ENCODE measurements at regions not wholly inside any gene's neighbourhood (a gene's known extent, or its start where the extent isn't known, plus 50 kb on each side); places are given as distances from the start of the nearest gene placed in this dataset.
"Not testable (repeated sequence)": the region's sequence is repeated elsewhere in the genome, so short reads cannot be mapped to it uniquely, and the experiment has no call there.

- Histone ChIP-seq H3K27me3 (ENCODE audit: control insufficient read depth, insufficient read depth, low read length) (no peaks in the 10 kb centered on the region), H3K27ac (ENCODE audit: low read depth, low read length) (no peak overlapping the region)
- DNase-seq (ENCODE audit: low read depth in 4 of 6, low spot score in 6 of 6) = peak in 1 of 6 donors; percentile 37
These were observed 138.1 kb upstream of the JARID2 start for GRCh38 chr6:15107644-15108382.

DNA sequence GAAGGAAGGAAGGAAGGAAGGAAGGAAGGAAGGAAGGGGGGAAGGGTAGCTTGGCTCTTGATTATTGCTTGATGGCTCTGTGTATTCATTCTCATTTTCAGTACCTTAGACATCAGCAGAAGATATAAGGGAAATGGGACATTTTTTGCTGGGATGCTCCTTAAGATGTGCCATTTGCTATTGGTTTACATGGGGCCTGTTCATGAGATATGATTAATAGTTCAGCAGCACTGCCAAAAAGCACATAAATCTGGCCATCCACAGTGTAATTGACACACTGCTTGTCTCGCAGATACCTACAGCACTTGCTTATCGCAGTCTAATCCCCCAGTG is 137.5 kb upstream of the JARID2 start:
- Histone ChIP-seq H3K27ac (ENCODE audit: low read depth, low read length) (no peak overlapping the region), H3K4me3 (ENCODE audit: low read depth, low read length) (no peak overlapping the region), H3K36me3 (ENCODE audit: control insufficient read depth, insufficient read depth, low read length) (no peaks in the 10 kb centered on the region), H3K4me1 (ENCODE audit: control insufficient read depth, insufficient read depth, low read length) (no peaks in the 10 kb centered on the region), H3K9me3 (ENCODE audit: control insufficient read depth, insufficient read depth, low read length) (no peaks in the 10 kb centered on the region), H3K27me3 (ENCODE audit: control insufficient read depth, insufficient read depth, low read length) (no peaks in the 10 kb centered on the region)
- WGBS (ENCODE audit: insufficient coverage) = 95% methylated on average over 2 of the region's 2 CpGs
- DNase-seq (ENCODE audit: low read depth in 4 of 6, low spot score in 6 of 6) = peak in 1 of 6 donors; percentile 35

More at GRCh38 chr6:15107644-15108382, 138.1 kb upstream of the JARID2 start:
- H3K4me3 ChIP-seq (ENCODE audit: low read depth, low read length) = no peak overlapping the region
- H3K9me3 ChIP-seq (ENCODE audit: control insufficient read depth, insufficient read depth, low read length) = no peaks in the 10 kb centered on the region
- no peaks in the 10 kb centered on the region for H3K36me3 ChIP-seq (ENCODE audit: control insufficient read depth, insufficient read depth, low read length)
- no peaks in the 10 kb centered on the region for H3K4me1 ChIP-seq (ENCODE audit: control insufficient read depth, insufficient read depth, low read length)
- WGBS (ENCODE audit: insufficient coverage) = 100% methylated on average over 3 of the region's 9 CpGs

- H3K4me3 ChIP-seq (ENCODE audit: low read depth, low read length) = no peak overlapping the region
- no peak overlapping the region for H3K27ac ChIP-seq (ENCODE audit: low read depth, low read length)
- WGBS (ENCODE audit: insufficient coverage) = no CpG with 5 or more reads among the region's 12 CpGs
These were observed 136.4 kb upstream of the JARID2 start for GRCh38 chr6:15109338-15110090.

DNA sequence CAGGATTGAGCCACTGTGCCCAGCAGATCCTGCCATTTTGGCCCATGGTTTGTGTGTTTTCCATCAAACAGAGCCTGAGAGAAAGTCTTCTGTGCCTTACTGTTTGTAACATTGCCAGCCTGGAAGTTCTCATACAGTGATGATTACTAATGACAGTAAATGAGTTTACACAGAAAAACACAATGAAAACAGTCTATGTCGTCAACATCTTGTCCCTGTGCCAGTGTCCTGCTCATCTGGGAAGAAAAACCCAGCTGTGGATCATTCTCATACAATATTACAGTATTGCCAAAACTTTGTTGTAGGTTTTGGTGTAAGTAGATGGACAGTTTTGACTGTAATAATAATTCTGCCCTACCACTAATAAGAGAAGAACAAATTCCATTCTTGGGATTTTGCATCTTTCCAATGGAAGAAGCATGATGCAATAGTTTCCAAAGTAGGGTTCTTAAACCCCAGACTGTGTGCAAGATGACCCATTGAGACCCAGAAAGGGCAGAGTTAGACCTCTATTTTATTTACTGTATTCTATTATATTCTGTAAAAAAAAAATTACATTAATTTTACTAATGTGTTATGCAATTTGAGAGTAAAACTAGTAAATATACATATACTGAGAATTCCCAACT is 135.0 kb upstream of the JARID2 start:
- H3K4me3 ChIP-seq (ENCODE audit: low read depth, low read length) = no peak overlapping the region
- no peaks in the 10 kb centered on the region for H3K27me3 ChIP-seq (ENCODE audit: control insufficient read depth, insufficient read depth, low read length)
- H3K27ac ChIP-seq (ENCODE audit: low read depth, low read length) = no peak overlapping the region
- no peaks in the 10 kb centered on the region for H3K9me3 ChIP-seq (ENCODE audit: control insufficient read depth, insufficient read depth, low read length)
- no CpG with 5 or more reads among the region's 1 CpG for WGBS (ENCODE audit: insufficient coverage)
- H3K36me3 ChIP-seq (ENCODE audit: control insufficient read depth, insufficient read depth, low read length) = no peaks in the 10 kb centered on the region
- no peak for DNase-seq (ENCODE audit: low read depth in 4 of 6, low spot score in 6 of 6)
- no peaks in the 10 kb centered on the region for H3K4me1 ChIP-seq (ENCODE audit: control insufficient read depth, insufficient read depth, low read length)

More at GRCh38 chr6:15109338-15110090, 136.4 kb upstream of the JARID2 start:
- no peaks in the 10 kb centered on the region for H3K4me1 ChIP-seq (ENCODE audit: control insufficient read depth, insufficient read depth, low read length)
- H3K36me3 ChIP-seq (ENCODE audit: control insufficient read depth, insufficient read depth, low read length) = no peaks in the 10 kb centered on the region
- no peaks in the 10 kb centered on the region for H3K27me3 ChIP-seq (ENCODE audit: control insufficient read depth, insufficient read depth, low read length)
- peak in 1 of 6 donors; percentile 74 for DNase-seq (ENCODE audit: low read depth in 4 of 6, low spot score in 6 of 6)
- no peaks in the 10 kb centered on the region for H3K9me3 ChIP-seq (ENCODE audit: control insufficient read depth, insufficient read depth, low read length)

DNA sequence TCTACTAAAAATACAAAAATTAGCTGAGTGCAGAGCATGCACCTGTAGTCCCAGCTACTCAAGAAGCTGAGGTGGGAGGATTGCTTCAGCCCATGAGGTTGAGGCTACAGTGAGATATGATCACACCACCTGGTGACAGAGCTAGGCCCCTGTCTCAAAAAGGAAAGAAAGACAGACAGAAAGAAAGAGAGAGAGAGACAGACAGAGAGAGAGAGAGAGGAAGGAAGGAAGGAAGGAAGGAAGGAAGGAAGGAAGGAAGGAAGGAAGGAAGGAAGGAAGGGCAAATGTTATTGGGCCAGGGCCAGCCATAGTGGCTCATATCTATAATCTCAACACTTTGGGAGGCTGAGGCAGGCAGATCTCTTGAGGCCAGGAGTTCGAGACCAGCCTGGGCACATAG is 134.3 kb upstream of the JARID2 start:
- H3K9me3 ChIP-seq (ENCODE audit: control insufficient read depth, insufficient read depth, low read length); H3K36me3 ChIP-seq (ENCODE audit: control insufficient read depth, insufficient read depth, low read length); DNase-seq (ENCODE audit: low read depth in 4 of 6, low spot score in 6 of 6); H3K4me3 ChIP-seq (ENCODE audit: low read depth, low read length); H3K27me3 ChIP-seq (ENCODE audit: control insufficient read depth, insufficient read depth, low read length); H3K4me1 ChIP-seq (ENCODE audit: control insufficient read depth, insufficient read depth, low read length); H3K27ac ChIP-seq (ENCODE audit: low read depth, low read length): not testable (repeated sequence)
- WGBS (ENCODE audit: insufficient coverage) = no CpG with 5 or more reads among the region's 1 CpG

GRCh38 chr6:15113587-15113986 is 132.3 kb upstream of the JARID2 start:
- no peaks in the 10 kb centered on the region for H3K36me3 ChIP-seq (ENCODE audit: control insufficient read depth, insufficient read depth, low read length)
- no peaks in the 10 kb centered on the region for H3K9me3 ChIP-seq (ENCODE audit: control insufficient read depth, insufficient read depth, low read length)
- H3K4me1 ChIP-seq (ENCODE audit: control insufficient read depth, insufficient read depth, low read length) = no peaks in the 10 kb centered on the region
- WGBS (ENCODE audit: insufficient coverage) = no CpG with 5 or more reads among the region's 1 CpG
- no peak for DNase-seq (ENCODE audit: low read depth in 4 of 6, low spot score in 6 of 6)
- no peaks in the 10 kb centered on the region for H3K27me3 ChIP-seq (ENCODE audit: control insufficient read depth, insufficient read depth, low read length)
- H3K27ac ChIP-seq (ENCODE audit: low read depth, low read length) = no peak overlapping the region
- no peak overlapping the region for H3K4me3 ChIP-seq (ENCODE audit: low read depth, low read length)

- Histone ChIP-seq H3K4me3 (ENCODE audit: low read depth, low read length) (no peak overlapping the region), H3K27ac (ENCODE audit: low read depth, low read length) (no peak overlapping the region), H3K9me3 (ENCODE audit: control insufficient read depth, insufficient read depth, low read length) (no peaks in the 10 kb centered on the region), H3K4me1 (ENCODE audit: control insufficient read depth, insufficient read depth, low read length) (no peaks in the 10 kb centered on the region), H3K36me3 (ENCODE audit: control insufficient read depth, insufficient read depth, low read length) (no peaks in the 10 kb centered on the region), H3K27me3 (ENCODE audit: control insufficient read depth, insufficient read depth, low read length) (no peaks in the 10 kb centered on the region)
- WGBS (ENCODE audit: insufficient coverage) = 94% methylated on average over 4 of the region's 4 CpGs
- DNase-seq (ENCODE audit: low read depth in 4 of 6, low spot score in 6 of 6) = no peak
These were observed 131.8 kb upstream of the JARID2 start for GRCh38 chr6:15114061-15114460.

GRCh38 chr6:15116889-15117288 is 129.0 kb upstream of the JARID2 start:
- H3K36me3 ChIP-seq (ENCODE audit: control insufficient read depth, insufficient read depth, low read length) = no peaks in the 10 kb centered on the region
- peak in 1 of 6 donors; percentile 48 for DNase-seq (ENCODE audit: low read depth in 4 of 6, low spot score in 6 of 6)
- 50% methylated on average over 5 of the region's 8 CpGs for WGBS (ENCODE audit: insufficient coverage)
- H3K4me1 ChIP-seq (ENCODE audit: control insufficient read depth, insufficient read depth, low read length) = no peaks in the 10 kb centered on the region
- H3K9me3 ChIP-seq (ENCODE audit: control insufficient read depth, insufficient read depth, low read length) = no peaks in the 10 kb centered on the region
- H3K27me3 ChIP-seq (ENCODE audit: control insufficient read depth, insufficient read depth, low read length) = no peaks in the 10 kb centered on the region
- no peak overlapping the region for H3K4me3 ChIP-seq (ENCODE audit: low read depth, low read length)
- no peak overlapping the region for H3K27ac ChIP-seq (ENCODE audit: low read depth, low read length)

GRCh38 chr6:15121443-15121842 is 124.4 kb upstream of the JARID2 start:
- no peak for DNase-seq (ENCODE audit: low read depth in 4 of 6, low spot score in 6 of 6)
- Histone ChIP-seq H3K27me3 (ENCODE audit: control insufficient read depth, insufficient read depth, low read length) (no peaks in the 10 kb centered on the region), H3K9me3 (ENCODE audit: control insufficient read depth, insufficient read depth, low read length) (no peaks in the 10 kb centered on the region), H3K27ac (ENCODE audit: low read depth, low read length) (no peak overlapping the region), H3K36me3 (ENCODE audit: control insufficient read depth, insufficient read depth, low read length) (no peaks in the 10 kb centered on the region), H3K4me1 (ENCODE audit: control insufficient read depth, insufficient read depth, low read length) (no peaks in the 10 kb centered on the region), H3K4me3 (ENCODE audit: low read depth, low read length) (no peak overlapping the region)
- no CpG with 5 or more reads among the region's 1 CpG for WGBS (ENCODE audit: insufficient coverage)
